HG02610 (cell line): ENCODE measurements at regions not wholly inside any gene's neighbourhood (a gene's known extent, or its start where the extent isn't known, plus 50 kb on each side); places are given as distances from the start of the nearest gene placed in this dataset.

Experiments used
- ATAC-seq: cut with Tn5 transposase; IDR thresholded peaks from one replicate; pipeline ENCODE4 v1.9.1; 2021; ENCODE audit warnings: mild to moderate bottlenecking, moderate library complexity; ENCODE audit not compliant: unreplicated experiment

DNA sequence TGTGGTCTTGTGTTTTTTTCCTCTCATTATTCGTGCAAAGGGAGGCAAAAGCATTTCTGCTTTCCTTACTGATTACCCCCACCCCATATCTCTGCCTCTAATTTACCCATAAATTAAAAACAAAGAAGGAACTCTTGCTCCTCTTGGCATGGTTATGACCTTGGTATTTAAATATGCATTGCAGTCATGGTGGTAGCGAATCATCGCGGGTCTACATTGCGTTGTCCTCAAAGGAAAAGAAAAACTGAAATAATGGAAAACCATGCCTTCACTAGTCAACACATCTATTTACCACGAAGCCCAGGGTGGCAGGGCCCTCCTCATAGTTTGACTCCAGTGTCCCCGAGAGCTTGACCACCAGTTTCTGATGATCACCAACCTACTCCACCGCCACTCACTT is 126.7 kb upstream of the PARP11 start:
- no peak for ATAC-seq

DNA sequence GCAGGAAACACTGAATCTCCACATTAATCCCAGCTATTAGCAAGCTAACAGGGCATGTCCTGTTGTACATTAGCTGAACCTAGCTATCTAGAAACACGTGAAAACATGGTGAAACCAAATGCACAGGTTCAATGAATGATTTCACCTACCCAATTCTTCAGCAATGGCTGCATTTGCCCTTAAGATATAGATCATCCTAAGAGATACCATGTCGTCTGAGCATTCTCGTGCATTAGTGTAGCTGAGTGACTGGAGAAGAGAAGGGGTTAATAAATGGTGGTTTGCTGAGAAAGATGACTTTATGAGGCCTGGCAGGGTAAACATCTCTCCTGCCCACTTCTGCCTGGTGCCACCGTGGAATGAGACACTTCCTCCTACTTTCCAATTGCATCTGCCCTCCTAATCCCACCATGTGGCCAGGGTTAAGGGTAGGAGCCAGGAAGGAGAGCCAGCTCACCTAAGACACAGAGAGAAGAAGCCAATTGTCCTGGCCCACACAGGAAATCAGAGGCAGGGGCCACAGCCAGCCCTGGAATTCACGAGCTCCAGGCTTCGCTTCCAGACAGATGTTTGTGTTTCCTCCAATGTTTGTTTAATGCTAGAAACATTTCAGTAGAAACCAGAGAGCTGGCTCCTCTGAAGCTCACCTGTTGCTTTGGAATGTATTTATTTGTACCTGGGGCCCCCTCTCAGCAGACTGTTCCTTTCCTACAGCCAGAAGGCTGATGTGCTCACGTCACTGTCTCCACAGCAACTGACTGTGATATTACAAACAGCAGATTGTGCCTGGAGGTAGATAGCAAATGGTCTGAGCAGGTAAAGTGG is 126.0 kb upstream of the PARP11 start:
- no peak for ATAC-seq

DNA sequence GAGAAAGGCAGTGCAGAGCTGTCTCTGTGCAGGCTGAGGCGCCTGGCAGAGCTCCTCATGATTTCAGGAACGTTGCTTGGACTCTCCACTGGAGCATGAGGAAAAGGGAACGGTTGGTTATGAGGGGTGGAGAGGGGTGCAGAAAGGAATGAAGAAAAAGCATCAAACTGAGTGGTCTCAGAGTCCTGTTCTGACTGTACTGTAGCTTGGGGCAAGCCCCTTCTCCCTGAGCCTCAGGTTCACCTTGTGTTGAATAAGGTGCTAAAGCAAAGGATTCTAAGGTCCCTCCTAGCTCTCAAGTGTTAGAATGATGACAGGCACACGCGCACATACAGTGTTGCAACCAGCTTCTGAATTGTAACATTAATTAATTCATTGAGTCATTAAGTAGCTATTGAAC is 125.2 kb upstream of the PARP11 start:
- no peak for ATAC-seq

DNA sequence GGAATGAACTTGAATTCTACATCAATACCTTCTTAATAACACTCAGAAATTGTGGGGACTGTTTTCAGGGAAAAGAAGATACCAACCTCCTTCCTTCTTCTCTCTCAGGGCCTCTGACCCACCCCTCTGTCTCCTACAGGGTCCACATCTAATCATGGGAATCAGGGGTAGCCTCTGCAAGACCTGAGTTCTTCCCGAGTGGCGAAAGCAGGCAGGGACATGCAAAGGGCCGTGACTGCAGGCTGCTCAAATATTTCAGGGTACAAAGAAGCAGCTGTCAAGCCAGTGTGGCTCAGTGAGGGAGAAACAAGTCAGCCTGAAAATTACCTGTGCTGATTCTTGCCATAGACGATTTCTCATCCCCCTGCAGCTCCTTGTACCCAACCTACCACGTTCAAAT is 123.1 kb upstream of the PARP11 start:
- no peak for ATAC-seq

DNA sequence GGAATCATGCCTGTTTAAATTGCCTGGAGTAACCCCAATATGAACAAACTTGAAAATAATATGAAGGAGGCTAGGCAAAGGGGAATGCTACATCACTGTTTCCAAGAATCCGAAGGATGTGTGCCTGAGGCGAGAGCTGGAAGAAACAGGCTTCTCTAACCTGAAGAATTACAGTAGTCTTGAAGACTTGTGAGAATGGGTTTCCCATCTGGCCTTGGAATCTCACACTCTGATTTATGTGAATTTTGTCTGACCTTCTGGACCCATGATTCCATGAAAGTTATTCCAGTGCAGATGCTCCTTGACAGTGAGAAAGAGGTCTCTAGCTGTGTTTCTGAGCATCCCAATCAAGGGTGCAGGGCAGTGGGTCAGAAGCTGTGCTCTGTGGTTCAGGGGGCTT is 122.1 kb upstream of the PARP11 start:
- ATAC-seq, result no peak

DNA sequence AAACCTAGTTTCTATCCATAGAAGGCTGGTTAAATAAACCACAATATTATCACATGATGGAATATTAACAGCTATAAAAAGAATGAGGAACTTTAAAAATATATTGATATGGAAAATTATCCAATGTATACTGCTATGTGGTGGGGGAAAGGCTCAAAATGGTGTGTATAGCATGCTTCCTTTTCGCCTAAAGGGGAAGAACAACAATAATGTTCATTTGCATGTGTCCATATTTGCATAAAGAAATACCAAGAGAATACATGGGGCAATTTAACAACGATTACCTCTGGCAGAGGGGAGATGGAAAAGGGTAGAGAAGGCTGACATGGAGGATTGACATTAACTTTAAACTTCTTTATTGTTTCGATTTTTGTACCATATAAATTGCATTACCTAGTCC is 121.3 kb upstream of the PARP11 start:
- ATAC-seq, result no peak

DNA sequence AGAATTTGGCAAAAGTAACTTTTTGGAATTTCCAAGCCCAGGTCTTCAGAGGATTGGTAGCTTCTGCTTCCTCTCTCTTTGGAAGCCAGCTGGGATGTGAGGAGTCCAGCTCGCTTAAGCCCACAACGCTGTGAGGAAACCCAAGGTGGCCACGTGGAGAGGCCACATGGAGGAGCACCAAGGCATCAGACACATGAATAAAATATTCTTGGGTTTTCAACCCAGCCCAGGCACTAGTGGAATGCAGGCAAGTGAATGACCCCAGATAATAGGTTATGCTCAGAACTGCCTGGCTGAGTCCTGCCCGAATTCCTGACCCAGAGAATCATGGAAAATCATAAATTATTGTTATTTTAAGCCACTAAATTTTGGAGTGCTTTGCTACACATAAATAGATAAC is 119.7 kb upstream of the PARP11 start:
- no peak for ATAC-seq

DNA sequence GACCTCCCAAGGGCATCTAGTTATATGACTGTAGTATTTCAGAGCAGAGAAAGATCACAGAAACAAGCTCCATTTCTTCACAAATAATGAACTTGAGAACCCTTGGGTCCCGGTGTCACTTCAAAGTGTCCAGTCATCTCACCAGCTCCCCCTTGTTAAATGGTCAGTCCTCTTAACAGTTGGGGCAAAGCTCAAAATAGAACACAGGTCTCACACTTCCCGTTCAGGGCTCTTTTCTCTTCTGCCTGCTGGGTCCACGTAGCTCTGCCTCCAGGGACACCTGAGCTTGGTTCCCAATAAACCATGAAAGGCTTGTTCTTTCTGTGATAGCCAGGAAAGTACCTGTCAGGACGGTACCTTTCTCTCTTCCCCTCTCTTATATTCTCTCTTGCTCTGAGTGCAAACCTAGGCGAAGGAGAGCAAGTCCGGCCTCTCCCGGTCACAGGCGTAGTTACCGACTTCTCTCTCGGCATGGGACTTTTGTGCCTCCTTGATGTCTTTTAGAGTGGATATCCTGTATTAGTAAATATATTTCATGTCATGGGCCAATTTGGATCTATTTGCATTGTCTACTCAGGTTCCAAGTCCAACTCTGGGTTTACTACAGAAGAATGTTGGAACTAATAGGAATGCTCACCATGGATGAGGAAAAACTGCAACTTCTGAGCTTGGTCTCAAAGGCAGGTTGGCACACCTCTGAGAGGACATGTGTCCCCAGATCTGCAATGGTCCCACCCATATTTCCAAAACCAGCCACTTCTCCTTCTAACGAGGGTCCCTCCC is 118.8 kb upstream of the PARP11 start:
- no peak for ATAC-seq

DNA sequence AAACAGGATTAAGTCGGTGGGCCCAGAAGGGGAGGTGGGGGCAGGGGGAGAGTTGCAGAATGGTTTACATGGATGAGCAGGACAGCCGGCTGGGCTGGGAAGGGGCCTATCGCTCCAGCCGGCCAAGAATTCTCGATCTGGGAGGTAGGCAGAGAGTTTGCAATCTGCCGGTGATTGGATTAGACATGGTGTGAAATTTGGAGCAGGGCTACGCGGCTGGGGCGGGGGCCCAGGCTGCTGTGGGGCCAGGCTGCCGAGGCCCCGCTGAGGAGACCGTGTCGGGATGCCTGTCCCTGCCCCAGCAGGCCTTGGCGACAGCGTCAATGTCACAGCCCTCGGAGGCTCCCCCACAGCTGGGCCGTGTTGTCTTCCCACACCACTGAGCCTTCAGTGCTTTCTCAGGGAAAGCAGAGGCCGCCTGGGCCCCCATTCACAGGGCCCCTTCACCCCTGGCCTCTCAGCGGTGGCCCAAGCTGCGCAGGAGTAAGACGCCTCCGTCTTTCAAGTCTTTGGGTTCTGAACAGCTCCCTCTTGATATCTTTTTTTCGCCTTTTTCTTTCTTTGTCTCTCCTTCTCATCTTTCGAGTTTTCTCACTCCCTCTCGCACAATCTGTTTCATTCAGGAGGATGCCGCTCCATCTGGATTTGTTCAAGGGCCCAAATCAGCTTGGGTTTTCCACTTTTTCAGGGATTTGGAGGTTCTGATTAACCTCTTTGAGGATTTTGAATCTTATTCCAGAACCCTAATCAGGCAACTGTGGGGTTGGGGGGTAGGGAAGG is 117.5 kb upstream of the PARP11 start:
- no peak for ATAC-seq

DNA sequence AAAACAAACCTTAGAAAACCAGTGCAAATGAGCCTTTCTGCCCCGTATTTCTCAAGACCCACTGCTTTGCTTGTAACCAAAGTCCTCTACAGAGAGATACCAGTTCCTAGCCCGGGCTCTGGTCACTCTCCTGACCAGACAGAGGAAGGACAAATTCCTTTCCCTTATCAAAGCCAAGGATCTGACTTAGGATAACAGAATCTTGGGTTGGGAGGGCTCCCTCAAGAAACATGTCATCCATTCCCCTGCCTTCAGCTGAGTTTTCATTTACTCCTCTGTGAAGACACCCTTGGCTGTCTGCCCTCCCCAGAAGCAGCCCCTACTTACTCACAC is 116.0 kb upstream of the PARP11 start:
- no peak for ATAC-seq

DNA sequence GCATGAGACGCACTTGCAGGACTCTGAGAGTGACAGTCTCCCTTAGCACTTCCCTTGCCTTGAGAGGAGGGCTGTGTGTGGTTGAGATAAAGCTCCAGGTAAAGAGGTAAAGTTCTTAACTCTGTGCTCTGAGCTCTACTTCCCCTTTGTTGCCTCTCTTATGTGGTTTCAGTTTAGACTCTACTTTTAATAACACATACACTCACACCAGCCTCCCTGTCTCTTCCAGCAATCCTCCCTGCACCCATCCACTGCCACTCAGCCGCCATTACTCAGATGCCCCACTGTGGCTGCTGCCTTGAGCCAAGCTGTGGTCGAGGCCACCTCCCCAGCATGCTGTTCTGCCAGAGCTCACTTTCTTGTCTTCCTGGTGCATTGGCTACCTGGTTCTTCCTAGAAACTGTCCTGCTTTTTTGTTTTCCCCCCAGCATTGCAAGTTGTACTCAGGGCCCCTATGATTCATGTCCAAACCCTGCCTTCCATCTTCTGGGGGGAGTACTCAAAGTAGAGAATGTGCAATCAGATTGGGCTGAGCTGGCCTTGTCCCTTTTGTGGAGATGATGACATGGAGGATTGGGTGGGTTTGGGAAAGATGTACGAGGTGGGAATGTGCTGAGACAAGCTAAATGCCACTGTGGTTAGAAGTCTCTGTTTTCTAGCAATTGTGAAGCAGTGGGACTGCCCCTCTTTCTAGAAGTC is 115.5 kb upstream of the PARP11 start:
- no peak for ATAC-seq

DNA sequence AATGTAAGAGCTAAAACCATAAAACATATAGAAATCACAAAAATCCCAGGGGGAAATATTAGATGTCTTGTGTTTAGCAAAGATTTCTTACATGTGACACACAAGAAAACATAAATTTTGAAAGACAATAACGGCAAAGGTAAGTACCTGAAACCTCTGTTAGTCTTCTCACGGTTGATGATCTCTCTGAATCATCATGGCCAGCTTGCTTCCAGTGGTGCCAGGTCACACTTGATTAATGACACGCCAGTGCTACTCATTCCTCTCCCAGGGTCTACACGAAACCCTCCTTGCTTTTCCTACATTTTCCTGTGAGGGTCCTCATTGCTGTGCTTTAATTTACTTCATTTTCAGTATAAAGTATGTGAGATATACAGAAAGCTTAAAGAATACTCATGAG is 114.4 kb upstream of the PARP11 start:
- ATAC-seq, result no peak

DNA sequence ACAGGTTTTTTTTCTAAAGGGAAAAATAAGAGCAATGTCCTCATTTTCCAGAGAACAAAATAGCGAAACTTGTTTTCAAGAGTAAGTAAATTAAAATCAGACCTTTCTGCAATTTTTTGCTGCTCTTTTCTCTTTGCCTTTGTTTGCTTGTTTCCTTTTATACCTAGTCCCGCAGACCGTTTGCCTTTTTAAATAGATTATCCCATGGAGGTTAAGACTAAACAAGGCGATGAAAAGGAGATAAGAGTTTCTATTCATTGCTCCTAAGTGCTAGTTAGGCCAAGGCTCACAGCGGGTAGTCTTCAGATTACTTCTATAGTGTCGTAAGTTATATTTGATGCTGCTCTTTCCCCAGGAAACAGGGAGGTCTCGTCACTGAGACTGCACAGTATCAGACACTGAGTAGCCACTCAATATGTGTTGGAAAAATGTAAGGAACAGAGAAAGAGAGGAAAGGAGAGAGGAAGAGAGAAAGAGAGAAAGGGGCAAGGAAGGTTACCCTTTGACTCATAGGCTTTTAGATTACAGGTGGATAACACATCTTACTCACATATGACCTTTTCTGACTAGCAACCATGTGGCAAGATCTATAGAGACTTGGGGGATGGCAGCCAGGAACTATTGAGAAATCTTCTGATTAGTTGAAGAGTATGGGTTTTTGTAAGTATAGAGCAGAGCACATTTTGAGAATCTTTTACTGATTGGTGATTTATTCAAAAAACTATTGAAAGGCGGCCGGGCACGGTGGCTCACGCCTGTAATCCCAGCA is 107.5 kb upstream of the PARP11 start:
- ATAC-seq, result no peak

DNA sequence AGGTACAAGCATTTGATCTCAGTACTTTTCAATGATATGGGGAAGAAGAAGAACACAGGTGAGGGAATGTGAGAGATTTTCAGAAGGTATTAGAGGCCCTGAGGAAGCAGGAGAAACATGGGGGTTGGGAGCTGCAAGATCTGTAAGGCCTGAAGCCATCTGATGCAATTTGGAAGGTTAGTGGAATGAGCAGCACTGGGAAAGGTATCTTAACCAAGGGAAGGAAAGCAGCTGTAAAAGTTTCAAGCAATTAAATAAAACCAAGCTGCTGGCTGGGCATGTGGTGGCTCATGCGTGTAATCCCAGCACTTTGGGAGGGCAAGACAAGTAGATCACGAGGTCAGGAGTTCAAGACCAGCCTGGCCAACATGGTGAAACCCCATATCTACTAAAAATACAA is 104.4 kb upstream of the PARP11 start:
- ATAC-seq, result no peak

DNA sequence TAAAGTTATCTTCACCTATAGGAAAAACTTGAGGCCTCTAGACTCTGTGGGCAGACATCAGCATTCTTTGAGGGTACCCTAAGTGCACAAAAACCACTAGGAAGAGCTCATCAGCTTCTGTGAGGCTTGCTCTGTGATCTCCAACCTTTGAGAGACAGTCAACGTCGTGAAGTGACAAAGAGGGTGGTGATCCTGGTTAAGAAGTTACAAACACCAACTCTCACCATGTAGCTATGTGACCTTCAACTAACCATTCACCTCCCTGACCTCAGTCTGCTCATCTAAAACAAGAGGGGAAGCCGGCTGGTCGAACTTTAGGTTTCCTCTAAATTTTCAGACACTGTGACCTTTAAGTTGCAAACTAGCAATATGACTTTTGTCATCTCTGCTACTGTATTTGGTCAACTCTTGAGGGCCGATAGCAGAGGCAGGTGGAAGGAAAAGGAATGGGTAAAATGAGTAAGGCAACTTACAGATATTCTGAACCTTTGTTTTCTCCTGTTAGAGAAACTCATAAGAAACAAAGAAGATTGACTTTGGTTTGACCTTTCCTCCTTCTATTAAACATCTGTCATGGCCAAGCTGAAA is 103.2 kb upstream of the PARP11 start:
- no peak for ATAC-seq

DNA sequence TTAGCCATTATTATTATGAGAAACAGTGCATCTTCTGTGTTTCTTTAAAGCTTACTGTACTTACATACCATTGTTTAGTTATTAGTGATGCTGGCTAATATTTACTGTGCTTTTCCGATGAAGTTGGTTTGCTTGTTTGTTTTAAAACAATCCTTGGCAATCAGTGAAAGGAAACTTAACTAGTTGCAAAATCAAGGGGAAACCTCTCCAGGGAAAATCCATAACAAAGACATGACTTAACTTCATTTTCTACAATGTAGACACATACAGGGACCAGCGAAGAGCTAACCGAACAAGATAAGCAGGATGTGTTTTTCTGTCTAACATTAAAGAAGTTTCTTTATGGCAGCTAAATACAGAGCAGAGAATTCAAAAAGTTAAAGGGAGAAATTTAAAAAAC is 102.5 kb upstream of the PARP11 start:
- ATAC-seq, result no peak

DNA sequence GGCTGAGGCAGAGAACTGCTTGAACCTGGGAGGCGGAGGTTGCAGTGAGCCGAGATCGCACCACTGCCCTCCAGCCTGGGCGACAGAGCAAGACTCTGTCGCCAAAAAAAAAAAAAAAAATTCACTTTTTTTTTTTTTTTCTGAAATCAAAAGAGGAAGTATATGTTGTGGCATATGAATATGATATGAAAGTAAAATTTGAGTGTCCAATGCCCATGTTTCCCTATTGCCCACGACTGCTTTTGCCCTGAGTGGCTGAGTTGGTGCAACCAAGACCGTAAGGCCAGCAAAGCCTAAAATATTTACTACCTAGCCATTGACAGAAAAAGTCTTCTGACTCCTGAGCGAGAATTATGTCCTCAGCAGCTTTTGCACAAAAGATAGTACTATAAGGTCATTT is 101.7 kb upstream of the PARP11 start:
- no peak for ATAC-seq

DNA sequence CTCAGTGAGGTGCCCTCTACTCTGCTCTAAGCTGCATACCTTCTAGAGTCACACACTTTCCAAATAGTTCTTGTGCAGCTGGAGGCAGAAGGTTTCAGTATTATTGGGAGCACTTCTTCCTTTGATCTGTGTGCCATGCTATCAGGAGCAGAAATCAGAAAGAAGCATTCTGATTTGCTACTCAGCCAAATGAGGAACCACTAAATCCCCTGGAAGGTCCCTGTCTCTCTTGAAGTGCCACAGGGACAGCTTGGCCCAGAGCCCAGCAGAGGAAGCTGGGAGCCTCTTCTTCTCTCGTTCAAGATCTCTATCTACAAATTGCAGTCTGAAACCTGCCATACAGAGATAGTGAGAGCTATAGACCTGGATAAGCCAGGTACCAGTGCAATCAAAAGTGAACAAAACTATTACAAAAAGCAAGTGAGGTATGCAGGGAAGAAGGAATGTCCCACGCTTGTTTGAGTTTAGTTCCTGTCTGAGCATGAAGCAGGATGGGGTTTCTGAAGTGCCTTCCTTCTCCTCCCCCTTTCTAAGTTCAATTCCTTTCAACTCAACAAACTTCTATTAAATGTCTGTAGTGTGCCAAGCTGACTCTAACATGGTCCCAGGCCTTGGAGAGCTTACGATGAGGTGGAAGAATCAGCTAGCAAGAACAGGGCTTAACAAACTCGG is 100.9 kb upstream of the PARP11 start:
- ATAC-seq, result no peak

DNA sequence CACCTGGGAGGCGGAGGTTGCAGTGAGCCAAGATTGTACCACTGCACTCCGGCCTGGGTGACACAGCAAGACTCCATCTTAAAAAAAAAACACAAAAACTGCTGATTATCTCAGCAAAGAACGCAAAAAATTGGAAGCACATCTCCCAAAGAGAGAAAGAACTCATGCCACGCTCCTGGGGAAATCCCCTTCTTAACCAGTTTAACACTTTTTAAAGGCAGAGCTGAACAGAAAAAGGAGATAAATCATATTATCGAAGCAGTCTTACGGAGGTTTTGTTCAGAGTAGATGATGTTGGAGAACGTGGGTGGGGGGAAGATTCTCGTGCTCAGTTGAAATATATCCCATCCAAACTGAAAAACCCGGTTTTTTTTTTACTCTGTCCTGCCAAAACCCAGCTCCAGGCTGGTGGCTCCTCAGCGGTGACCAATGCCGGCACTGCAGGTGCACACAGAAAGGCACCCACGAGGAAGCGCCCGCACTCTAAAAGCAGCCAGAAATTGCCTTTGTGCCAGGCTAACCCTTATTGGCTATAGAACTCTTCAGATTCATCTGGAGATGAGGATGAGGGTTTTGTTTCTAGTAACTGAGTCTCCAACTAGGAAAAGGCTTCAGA is 100.2 kb upstream of the PARP11 start:
- no peak for ATAC-seq
